ENCODE measurements at regions not wholly inside any gene's neighbourhood (a gene's known extent, or its start where the extent isn't known, plus 50 kb on each side); places are given as distances from the start of the nearest gene placed in this dataset.

- TF ChIP-seq CTCF (IDR thresholded peaks at IDR 0.05) (no peak), POLR2A (IDR thresholded peaks at IDR 0.05) (no peak)
These were observed 88.4 kb upstream of the RGPD4 start for GRCh38 chr2:107738266-107738665.
